Tibial nerve (tissue), 4 donors: ENCODE measurements at regions not wholly inside any gene's neighbourhood (a gene's known extent, or its start where the extent isn't known, plus 50 kb on each side); places are given as distances from the start of the nearest gene placed in this dataset.
"Not testable (repeated sequence)": the region's sequence is repeated elsewhere in the genome, so short reads cannot be mapped to it uniquely, and the experiment has no call there.

Source experiments
- DNase-seq, 2 donors: peaks; one replicate each; pipeline ENCODE4 v3.0.0-alpha.2; 2019; ENCODE audit warnings: low spot score in 2 of 2
- H3K27ac ChIP-seq, 4 donors: fragments of 200-600 bp; sonication (generic) in 3 of 4; one replicate each; pipeline ENCODE4 v1.5.1; 2017 to 2019; ENCODE audit warnings: mild to moderate bottlenecking in 1 of 4
- H3K27me3 ChIP-seq, 2 donors: fragments of 200-600 bp; sonication (generic) in 1 of 2; one replicate each; pipeline versions ENCODE4 v1.5.1 to v1.6.0; 2017 to 2019
- H3K36me3 ChIP-seq, 3 donors: fragments of 200-600 bp; sonication (generic); one replicate each; pipeline ENCODE4 v1.5.1; 2018 to 2019
- H3K4me1 ChIP-seq, 4 donors: fragments of 200-600 bp; sonication (generic) in 3 of 4; one replicate each; pipeline ENCODE4 v1.5.1; 2017 to 2019
- H3K4me3 ChIP-seq, 4 donors: fragments of 200-600 bp; sonication (generic) in 3 of 4; one replicate each; pipeline ENCODE4 v1.5.1; 2017 to 2019; ENCODE audit warnings: mild to moderate bottlenecking in 1 of 4, moderate library complexity in 1 of 4
- H3K9me3 ChIP-seq, 4 donors: fragments of 200-600 bp; sonication (generic) in 3 of 4; one replicate each; pipeline ENCODE4 v1.5.1; 2017 to 2019
- EP300 ChIP-seq, 2 donors: sonication (generic); formaldehyde crosslinking; IDR thresholded peaks; one replicate each; pipeline ENCODE4 v1.6.1; 2017; ENCODE audit warnings: antibody characterized with exemption in 2 of 2, mild to moderate bottlenecking in 1 of 2
- POLR2A ChIP-seq, 2 donors: fragments of 450-650 bp; IDR thresholded peaks; one replicate each; pipeline ENCODE4 v1.6.1; 2017; ENCODE audit warnings: antibody characterized with exemption in 2 of 2, mild to moderate bottlenecking in 2 of 2, moderate library complexity in 2 of 2
- WGBS, 2 donors: methylation state at CpG; one replicate each; pipeline ENCODE4 v1.1.5; 2018; 5-methylcytosine and 5-hydroxymethylcytosine counted together
- TF ChIP-seq, protein P1 (sequence below), 5 experiments: fragments of 200-600 bp in 3 of 5; fragments of 450-650 bp in 2 of 5; sonication (generic) in 3 of 5; IDR thresholded peaks; one replicate each; pipeline ENCODE4 v1.5.1; 2016 to 2019; ENCODE audit warnings: antibody characterized with exemption in 5 of 5, mild to moderate bottlenecking in 3 of 5, moderate library complexity in 2 of 5

DNA sequence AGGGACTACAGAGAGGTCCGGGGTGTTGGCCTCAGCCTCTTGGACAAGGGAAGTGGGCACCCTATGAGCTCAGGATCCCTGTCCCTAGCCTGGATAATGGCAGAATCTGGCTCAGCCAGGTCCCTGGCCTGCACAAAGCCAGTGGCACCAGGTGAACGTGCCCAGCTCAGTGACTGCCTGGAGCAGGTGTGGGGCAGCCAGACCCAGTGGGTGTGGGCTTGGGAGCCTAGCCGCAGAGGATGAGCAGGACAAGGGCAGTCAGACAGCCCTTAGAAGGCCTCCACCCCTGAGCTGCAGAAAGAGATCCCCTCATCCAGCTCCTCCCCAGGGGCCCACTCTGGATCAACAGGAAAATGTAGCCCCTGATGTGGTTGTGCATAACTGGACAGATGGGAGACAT, 585.3 kb downstream of the KCNJ18 start:
- no peak overlapping the region for H3K27ac ChIP-seq
- no peak overlapping the region for H3K4me3 ChIP-seq
- no peaks in the 10 kb centered on the region for H3K4me1 ChIP-seq
- 37 to 44% methylated on average over 1 to 2 of the region's 3 CpGs for WGBS, 2 donors
- peaks cover 0 to 15% (median 0%) of the 10 kb centered on the region in 4 donors for H3K9me3 ChIP-seq
- TF ChIP-seq POLR2A (IDR thresholded peaks at IDR 0.05) (no peak), EP300 (IDR thresholded peaks at IDR 0.05) (no peak)
- TF ChIP-seq, protein P1, sequence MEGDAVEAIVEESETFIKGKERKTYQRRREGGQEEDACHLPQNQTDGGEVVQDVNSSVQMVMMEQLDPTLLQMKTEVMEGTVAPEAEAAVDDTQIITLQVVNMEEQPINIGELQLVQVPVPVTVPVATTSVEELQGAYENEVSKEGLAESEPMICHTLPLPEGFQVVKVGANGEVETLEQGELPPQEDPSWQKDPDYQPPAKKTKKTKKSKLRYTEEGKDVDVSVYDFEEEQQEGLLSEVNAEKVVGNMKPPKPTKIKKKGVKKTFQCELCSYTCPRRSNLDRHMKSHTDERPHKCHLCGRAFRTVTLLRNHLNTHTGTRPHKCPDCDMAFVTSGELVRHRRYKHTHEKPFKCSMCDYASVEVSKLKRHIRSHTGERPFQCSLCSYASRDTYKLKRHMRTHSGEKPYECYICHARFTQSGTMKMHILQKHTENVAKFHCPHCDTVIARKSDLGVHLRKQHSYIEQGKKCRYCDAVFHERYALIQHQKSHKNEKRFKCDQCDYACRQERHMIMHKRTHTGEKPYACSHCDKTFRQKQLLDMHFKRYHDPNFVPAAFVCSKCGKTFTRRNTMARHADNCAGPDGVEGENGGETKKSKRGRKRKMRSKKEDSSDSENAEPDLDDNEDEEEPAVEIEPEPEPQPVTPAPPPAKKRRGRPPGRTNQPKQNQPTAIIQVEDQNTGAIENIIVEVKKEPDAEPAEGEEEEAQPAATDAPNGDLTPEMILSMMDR (IDR thresholded peaks at IDR 0.05) = no peak
- no peaks in the 10 kb centered on the region for H3K27me3 ChIP-seq
- DNase-seq = no peak
- no peaks in the 10 kb centered on the region for H3K36me3 ChIP-seq

DNA sequence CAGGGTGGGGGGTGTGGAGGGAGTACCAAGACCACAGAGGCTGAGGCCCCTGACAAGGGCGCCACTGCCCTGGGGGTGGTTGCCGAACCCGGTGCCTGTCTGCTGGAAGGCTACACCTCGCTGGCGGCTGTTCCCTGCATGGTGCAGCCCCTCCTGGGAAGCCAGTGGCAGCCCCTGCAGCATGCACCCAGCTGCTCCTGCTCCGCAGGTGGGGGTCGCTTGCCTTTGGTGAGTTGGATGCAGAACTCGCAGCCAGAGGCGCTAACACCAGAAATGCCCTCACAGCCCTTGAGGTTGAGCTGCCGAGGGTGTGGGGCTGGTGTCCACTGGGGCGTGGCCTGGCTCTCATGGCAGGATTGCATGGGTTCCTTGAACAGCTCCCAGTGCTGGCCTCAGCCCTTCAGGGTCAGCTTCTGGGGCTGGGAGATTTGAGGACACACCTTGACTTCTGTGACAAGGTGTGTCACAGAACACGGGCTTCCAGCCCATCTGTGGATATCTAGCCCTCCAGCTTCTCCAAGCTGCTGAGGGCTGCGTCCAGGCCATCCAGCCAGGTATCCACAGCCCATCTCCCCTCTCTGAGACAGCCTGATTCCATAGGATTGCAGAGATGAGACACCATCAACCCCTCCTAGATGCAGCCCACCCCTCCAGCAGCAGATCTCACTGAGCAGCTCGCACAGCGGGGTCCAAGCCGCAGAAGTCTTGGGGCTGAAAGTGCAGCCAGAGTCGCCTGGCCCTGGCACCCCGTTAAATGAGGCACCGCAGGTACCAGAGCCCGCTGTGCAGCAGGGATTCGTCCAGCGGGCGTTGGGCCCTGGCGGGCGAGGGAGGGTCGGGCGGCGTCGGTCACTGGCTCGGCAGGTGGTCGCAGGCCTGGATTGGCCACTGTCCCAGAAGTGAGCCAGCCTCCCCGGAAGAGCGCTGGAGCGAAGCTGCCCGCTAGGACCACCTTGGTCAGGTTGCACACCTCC, 586.3 kb downstream of the KCNJ18 start:
- TF ChIP-seq, protein P1 (IDR thresholded peaks at IDR 0.05) = no peak
- no peak for TF ChIP-seq POLR2A (IDR thresholded peaks at IDR 0.05)
- no peak for TF ChIP-seq EP300 (IDR thresholded peaks at IDR 0.05)
- no peaks in the 10 kb centered on the region for H3K27me3 ChIP-seq
- H3K4me1 ChIP-seq = no peaks in the 10 kb centered on the region
- DNase-seq = no peak
- H3K4me3 ChIP-seq = no peak overlapping the region
- H3K36me3 ChIP-seq = no peaks in the 10 kb centered on the region
- H3K27ac ChIP-seq = no peak overlapping the region
- peaks cover 0 to 10% (median 0%) of the 10 kb centered on the region in 4 donors for H3K9me3 ChIP-seq
- WGBS, 2 donors = 86 to 87% methylated on average over 16 to 29 of the region's 35 CpGs

DNA sequence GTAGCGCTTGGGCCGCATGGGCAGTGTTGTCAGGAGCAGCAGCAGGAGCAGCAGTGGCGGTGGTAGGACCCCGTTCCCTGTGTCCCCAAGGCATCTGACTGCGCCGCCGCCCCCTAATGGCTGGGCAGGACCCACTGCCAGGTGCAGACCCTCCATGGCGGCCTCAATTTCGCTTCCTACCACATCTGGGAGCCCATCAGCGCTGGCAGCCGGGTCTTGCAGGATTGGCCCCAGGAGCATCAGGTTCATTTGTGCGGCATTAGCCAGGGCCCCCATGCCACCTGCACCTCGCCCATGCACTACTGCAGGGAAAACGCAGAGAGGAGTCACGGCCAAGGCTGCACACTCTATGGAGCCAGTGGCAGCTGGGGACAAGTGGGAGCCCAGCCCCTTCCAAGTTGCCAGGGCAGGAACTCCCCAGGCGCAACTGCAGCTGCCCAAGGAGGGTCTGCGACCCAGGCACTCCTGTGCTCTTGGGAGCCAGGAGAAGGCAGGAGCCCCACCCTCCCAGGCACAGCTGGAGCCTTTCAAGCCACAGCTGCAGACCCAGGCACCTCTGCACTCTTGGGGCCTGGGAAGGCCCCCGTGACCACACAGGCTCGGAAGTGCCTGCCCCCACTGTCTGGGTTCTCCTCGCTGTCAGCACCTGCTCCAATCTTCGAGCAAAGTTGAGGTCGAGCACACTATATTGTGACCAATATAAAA, 594.2 kb downstream of the KCNJ18 start:
- no peaks in the 10 kb centered on the region for H3K27me3 ChIP-seq
- no peak for DNase-seq
- no peaks in the 10 kb centered on the region for H3K9me3 ChIP-seq
- H3K4me1 ChIP-seq = no peaks in the 10 kb centered on the region
- WGBS, 2 donors = 81 to 83% methylated on average over 9 to 22 of the region's 22 CpGs
- H3K27ac ChIP-seq = no peak overlapping the region
- no peak overlapping the region for H3K4me3 ChIP-seq
- no peaks in the 10 kb centered on the region for H3K36me3 ChIP-seq
- TF ChIP-seq, protein P1 (IDR thresholded peaks at IDR 0.05) = no peak
- TF ChIP-seq EP300 (IDR thresholded peaks at IDR 0.05) = no peak
- TF ChIP-seq POLR2A (IDR thresholded peaks at IDR 0.05) = no peak

DNA sequence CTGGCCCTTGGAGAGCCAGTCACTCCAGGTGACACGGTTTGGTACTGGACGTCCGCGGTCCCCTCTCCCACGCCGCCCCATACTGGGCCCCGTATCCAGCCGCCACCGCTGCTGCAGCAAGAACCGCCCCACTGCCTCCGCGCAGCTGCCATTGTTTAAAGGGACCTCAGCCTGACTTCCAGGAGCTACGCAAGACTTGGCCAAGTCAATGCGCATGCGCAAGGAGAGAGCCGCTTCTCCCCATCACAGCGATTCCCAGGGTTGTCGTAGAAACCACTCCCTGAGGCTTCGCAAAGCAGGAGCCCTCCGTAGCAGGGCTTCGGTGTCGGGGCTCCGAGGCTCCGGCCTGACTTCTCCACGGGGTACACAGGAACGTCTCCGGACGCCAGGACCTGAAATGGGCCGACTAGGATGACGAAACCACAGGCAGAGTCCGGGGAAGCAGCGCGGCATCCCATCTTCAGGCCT, 606.2 kb downstream of the KCNJ18 start:
- not testable (repeated sequence) for H3K27me3 ChIP-seq, H3K4me3 ChIP-seq, H3K27ac ChIP-seq, H3K36me3 ChIP-seq, DNase-seq, H3K4me1 ChIP-seq
- H3K9me3 ChIP-seq = peaks cover 0 to 50% (median 0%) of the 10 kb centered on the region in 4 donors
- 90 to 91% methylated on average over 18 of the region's 33 CpGs for WGBS, 2 donors

DNA sequence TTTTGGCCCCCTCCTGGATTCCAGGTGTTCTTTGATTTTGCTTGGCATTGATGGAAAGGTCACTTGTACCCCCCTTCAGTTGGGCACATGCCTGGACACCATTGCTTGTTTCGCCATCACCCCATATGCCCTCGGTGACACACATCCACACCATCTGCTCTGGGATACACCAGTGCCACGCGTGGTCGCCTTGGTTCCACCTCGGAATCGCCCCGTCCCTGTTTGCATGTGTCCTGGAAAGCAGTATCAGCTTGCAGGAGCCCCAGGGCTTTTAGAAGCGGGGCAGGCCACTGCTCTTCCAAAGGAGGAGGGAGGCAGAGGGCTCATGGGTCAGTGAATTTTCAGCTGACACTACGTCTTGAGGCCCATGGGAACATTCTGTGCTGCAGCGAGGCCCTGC, 607.9 kb downstream of the KCNJ18 start:
- no peak for DNase-seq
- 83 to 91% methylated on average over 8 to 11 of the region's 11 CpGs for WGBS, 2 donors
- Histone ChIP-seq H3K9me3 (peaks cover 0 to 60% (median 0%) of the 10 kb centered on the region in 4 donors), H3K27ac (no peak overlapping the region), H3K4me1 (no peaks in the 10 kb centered on the region), H3K36me3 (no peaks in the 10 kb centered on the region), H3K27me3 (no peaks in the 10 kb centered on the region), H3K4me3 (no peak overlapping the region)
- TF ChIP-seq, protein P1 (IDR thresholded peaks at IDR 0.05) = no peak
